Endothelial cell of umbilical vein (primary cell): ENCODE measurements at regions not wholly inside any gene's neighbourhood (a gene's known extent, or its start where the extent isn't known, plus 50 kb on each side); places are given as distances from the start of the nearest gene placed in this dataset.
"Not testable (repeated sequence)": the region's sequence is repeated elsewhere in the genome, so short reads cannot be mapped to it uniquely, and the experiment has no call there.

Experiments used
- BruUV-seq: library from RNA; stranded (reverse); fragments of 400-500 nt; replicated peaks from 2 replicates; lab custom pipeline; 2021; lab: Mats Ljungman, UMichigan
- CTCF ChIA-PET: fragments of 300-600, 350-600 bp; sonication (Branson Sonifier 250); formaldehyde crosslinking; loops from one replicate; lab custom pipeline; 2021; ENCODE audit warnings: antibody characterized with exemption, inconsistent platforms; lab: Charles Lee
- POLR2A ChIA-PET: fragments of 300-600, 350-600 bp; sonication (Branson Sonifier 250); formaldehyde crosslinking; loops from one replicate; lab custom pipeline; 2021; ENCODE audit warnings: antibody characterized with exemption, inconsistent platforms; lab: Charles Lee
- DNase-seq: peaks from one replicate; pipeline ENCODE4 v3.0.0-alpha.2; 2011; ENCODE audit warnings: low read depth, low spot score
- FAIRE-seq: peaks from 2 replicates; lab custom pipeline; 2011; peaks lifted over from hg19 to GRCh38; lab: Jason Lieb, UNC
- H2AFZ ChIP-seq: 2 replicates; pipeline ENCODE4 v1.6.0; 2012; ENCODE audit warnings: low read depth, low read length, control low read depth, inconsistent platforms
- H3K27ac ChIP-seq: 2 replicates; pipeline ENCODE4 v1.5.1; 2011; ENCODE audit warnings: low read depth, mild to moderate bottlenecking, control low read depth, low read length, moderate library complexity; ENCODE audit not compliant: insufficient read depth
- H3K27me3 ChIP-seq, 2 experiments: 2 replicates each; pipeline versions ENCODE4 v1.6.0 to v1.6.1; 2011; ENCODE audit warnings: low read length in 2 of 2, mixed read lengths in 1 of 2; ENCODE audit not compliant: control insufficient read depth in 2 of 2, insufficient read depth in 2 of 2
- H3K36me3 ChIP-seq, 2 experiments: 2 replicates in 1 of 2; 3 replicates in 1 of 2; pipeline ENCODE4 v1.5.1; 2011; ENCODE audit warnings: low read length in 2 of 2, mild to moderate bottlenecking in 1 of 2, moderate library complexity in 1 of 2; ENCODE audit not compliant: control insufficient read depth in 2 of 2, insufficient read depth in 2 of 2; ENCODE audit errors: extremely low read depth in 1 of 2
- H3K4me1 ChIP-seq: 3 replicates; pipeline ENCODE4 v1.5.1; 2011; ENCODE audit warnings: mild to moderate bottlenecking, low read length; ENCODE audit not compliant: control insufficient read depth, insufficient read depth; ENCODE audit errors: extremely low read depth
- H3K4me2 ChIP-seq: 2 replicates; pipeline ENCODE4 v1.6.1; 2011; ENCODE audit warnings: low read length, control low read depth, mixed read lengths; ENCODE audit not compliant: insufficient read depth
- H3K4me3 ChIP-seq, 3 experiments: fragments of 200-600 bp in 1 of 3; sonication (generic), shearing (Covaris generic) in 1 of 3; replicated peaks in 1 of 3; 2 replicates each; pipeline ENCODE4 v1.5.1; 2011 to 2016; ENCODE audit warnings: control low read depth in 3 of 3, low read length in 3 of 3, mild to moderate bottlenecking in 2 of 3, inconsistent platforms in 1 of 3, low read depth in 1 of 3, moderate library complexity in 1 of 3; ENCODE audit not compliant: insufficient read depth in 1 of 3
- H3K79me2 ChIP-seq: 2 replicates; pipeline ENCODE4 v1.6.0; 2012; ENCODE audit warnings: low read length, inconsistent platforms; ENCODE audit not compliant: control insufficient read depth, insufficient read depth
- H3K9ac ChIP-seq: replicated peaks from 2 replicates; pipeline ENCODE3; 2011; ENCODE audit warnings: low read length, control low read depth; ENCODE audit not compliant: insufficient read depth; ENCODE audit errors: extremely low read depth
- H3K9me1 ChIP-seq: replicated peaks from 3 replicates; pipeline ENCODE4 v1.6.0; 2011; ENCODE audit warnings: mild to moderate bottlenecking, low read length; ENCODE audit not compliant: control insufficient read depth, insufficient read depth; ENCODE audit errors: extremely low read depth
- H3K9me3 ChIP-seq: replicated peaks from 2 replicates; pipeline ENCODE4 v1.5.1; 2012; ENCODE audit warnings: low read length, inconsistent platforms; ENCODE audit not compliant: control insufficient read depth, insufficient read depth
- H4K20me1 ChIP-seq: replicated peaks from 2 replicates; pipeline ENCODE3; 2011; ENCODE audit warnings: mild to moderate bottlenecking, low read length; ENCODE audit not compliant: control insufficient read depth, insufficient read depth; ENCODE audit errors: extremely low read depth
- CTCF ChIP-seq, 2 donors: IDR thresholded peaks; 1 replicate in 1 of 2; 2 replicates in 1 of 2; pipeline ENCODE4 v1.5.1; 2011; ENCODE audit warnings: low read length in 2 of 2, mild to moderate bottlenecking in 2 of 2, moderate library complexity in 2 of 2, control low read depth in 1 of 2, inconsistent platforms in 1 of 2, low read depth in 1 of 2; ENCODE audit not compliant: insufficient read depth in 1 of 2; ENCODE audit errors: extremely low read depth in 1 of 2
- EZH2 ChIP-seq: IDR thresholded peaks from 2 replicates; pipeline ENCODE4 v1.6.1; 2012; ENCODE audit warnings: borderline replicate concordance, low read depth, mild to moderate bottlenecking, moderate library complexity, low read length, inconsistent platforms; ENCODE audit not compliant: severe bottlenecking
- FOS ChIP-seq: IDR thresholded peaks from 2 replicates; pipeline ENCODE4 v1.6.1; 2011; ENCODE audit warnings: mild to moderate bottlenecking, low read length, moderate library complexity, borderline replicate concordance; ENCODE audit not compliant: insufficient read depth
- GATA2 ChIP-seq: IDR thresholded peaks from 2 replicates; pipeline ENCODE4 v1.7.0; 2011; ENCODE audit warnings: low read depth, mild to moderate bottlenecking, moderate library complexity, mixed read lengths, low read length; ENCODE audit not compliant: insufficient read length, insufficient read depth
- JUN ChIP-seq: IDR thresholded peaks from 2 replicates; pipeline ENCODE4 v1.6.1; 2011; ENCODE audit warnings: borderline replicate concordance, low read depth; ENCODE audit not compliant: insufficient read length, insufficient read depth
- MAX ChIP-seq: IDR thresholded peaks from 2 replicates; pipeline ENCODE4 v1.6.1; 2011; ENCODE audit not compliant: insufficient read depth, insufficient read length
- MYC ChIP-seq: IDR thresholded peaks from one replicate; pipeline ENCODE4 v1.6.1; 2011; ENCODE audit warnings: mild to moderate bottlenecking, low read depth, low read length
- POLR2A ChIP-seq: IDR thresholded peaks from 2 replicates; pipeline ENCODE4 v1.6.1; 2012; ENCODE audit warnings: low read depth, mild to moderate bottlenecking, control low read depth, low read length
- POLR2AphosphoS5 ChIP-seq: IDR thresholded peaks from 2 replicates; pipeline ENCODE4 v1.6.1; 2012; ENCODE audit warnings: low read depth, mild to moderate bottlenecking, control low read depth, low read length, moderate library complexity; ENCODE audit not compliant: insufficient read depth
- dilution Hi-C: fragments of 300-500 bp; cut with MboI; formaldehyde crosslinking; loops from one replicate; pipeline ENCODE4 v1.15.0; 2019; ENCODE audit warnings: low sequenced_read_pairs; ENCODE audit not compliant: extremely low pct_ligation_motif_present
- intact Hi-C: fragments of 100-400 bp; cut with micrococcal nuclease; formaldehyde crosslinking; loops from one replicate; pipeline ENCODE4 v1.10.0; 2022

- dilution Hi-C loops (no loop called here), intact Hi-C loops (no loop called here)
- H3K27ac ChIP-seq: no peak overlapping the region
- H3K9ac ChIP-seq: no peak overlapping the region
- H3K9me3 ChIP-seq: peaks cover 6% of the 10 kb centered on the region
- no peak overlapping the region for H3K4me2 ChIP-seq
- ChIA-PET POLR2A (no interaction called here), CTCF (no interaction called here)
- TF ChIP-seq JUN (no peak), MAX (no peak), FOS (no peak), POLR2A (no peak), MYC (no peak), GATA2 (no peak), POLR2AphosphoS5 (no peak), CTCF (IDR thresholded peaks at IDR 0.05; ENCODE audit: extremely low read depth in 1 of 2, insufficient read depth in 1 of 2, low read depth in 1 of 2, low read length in 2 of 2) (no peak), EZH2 (no peak)
- H3K27me3 ChIP-seq: no peaks in the 10 kb centered on the region
- no peaks in the 10 kb centered on the region for H4K20me1 ChIP-seq
- no peaks in the 10 kb centered on the region for H3K36me3 ChIP-seq
- H2AFZ ChIP-seq: no peak overlapping the region
- DNase-seq (no peak), FAIRE-seq (no peak)
- no TSS peak for BruUV-seq
- no peak overlapping the region for H3K4me3 ChIP-seq
- no peaks in the 10 kb centered on the region for H3K4me1 ChIP-seq
- H3K9me1 ChIP-seq: no peaks in the 10 kb centered on the region
- no peaks in the 10 kb centered on the region for H3K79me2 ChIP-seq
Measured at GRCh38 chr5:50292735-50293394, 148.2 kb downstream of the EMB start.

- intact Hi-C loops, H3K36me3 ChIP-seq, H3K79me2 ChIP-seq, BruUV-seq, H3K4me2 ChIP-seq, H3K9me1 ChIP-seq, H3K9me3 ChIP-seq, CTCF ChIA-PET, H3K4me3 ChIP-seq, H2AFZ ChIP-seq, H3K9ac ChIP-seq, DNase-seq, H4K20me1 ChIP-seq, H3K27me3 ChIP-seq, H3K27ac ChIP-seq, POLR2A ChIA-PET, H3K4me1 ChIP-seq, dilution Hi-C loops, FAIRE-seq: not testable (repeated sequence)
Measured at GRCh38 chr5:50280461-50280860, 160.6 kb downstream of the EMB start.
